CD4-positive, alpha-beta T cell (primary cell): ENCODE measurements at regions not wholly inside any gene's neighbourhood (a gene's known extent, or its start where the extent isn't known, plus 50 kb on each side); places are given as distances from the start of the nearest gene placed in this dataset.

Experiments
- ATAC-seq: fragments of 200-7000 bp; cut with Tn5 transposase; one replicate; pipeline ENCODE4 v1.10.0; 2022; ENCODE audit warnings: mild to moderate bottlenecking; ENCODE audit not compliant: poor library complexity
- CTCF ChIA-PET: fragments of 350-600 bp; sonication (Branson Sonifier 250); formaldehyde crosslinking; loops from one replicate; lab custom pipeline; 2021; ENCODE audit warnings: antibody characterized with exemption, inconsistent platforms; lab: Charles Lee
- POLR2A ChIA-PET: fragments of 350-600 bp; sonication (Branson Sonifier 250); formaldehyde crosslinking; loops from one replicate; lab custom pipeline; 2021; ENCODE audit warnings: antibody characterized with exemption, inconsistent platforms; lab: Charles Lee
- DNase-seq, 14 experiments: peaks; one replicate each; pipeline ENCODE4 v3.0.0-alpha.2; 2013 to 2020; ENCODE audit warnings: mixed read lengths in 2 of 14
- H3K27ac ChIP-seq, 2 donors: one replicate each; pipeline versions ENCODE4 v1.5.1 to v1.7.0; 2013; ENCODE audit warnings: low read length in 2 of 2, low read depth in 1 of 2, mild to moderate bottlenecking in 1 of 2
- H3K27me3 ChIP-seq, 2 experiments: 1 replicate in 1 of 2; 2 replicates in 1 of 2; pipeline versions ENCODE4 v1.6.1 to v1.7.0; 2013; ENCODE audit warnings: low read length in 2 of 2, control low read depth in 1 of 2, mild to moderate bottlenecking in 1 of 2, moderate library complexity in 1 of 2; ENCODE audit not compliant: insufficient read depth in 2 of 2, control insufficient read depth in 1 of 2
- H3K36me3 ChIP-seq: one replicate; pipeline ENCODE4 v1.6.1; 2013; ENCODE audit warnings: low read length, control low read depth; ENCODE audit not compliant: insufficient read depth
- H3K4me1 ChIP-seq: one replicate; pipeline ENCODE4 v1.6.1; 2013; ENCODE audit warnings: low read length, control low read depth; ENCODE audit not compliant: insufficient read depth
- H3K4me3 ChIP-seq: one replicate; pipeline ENCODE4 v1.5.1; 2013; ENCODE audit warnings: mild to moderate bottlenecking, low read length, moderate library complexity
- H3K9me3 ChIP-seq, 2 experiments: 1 replicate in 1 of 2; 2 replicates in 1 of 2; pipeline versions ENCODE4 v1.6.1 to v1.7.0; 2013; ENCODE audit warnings: low read length in 2 of 2, mild to moderate bottlenecking in 2 of 2, control low read depth in 1 of 2, moderate library complexity in 1 of 2; ENCODE audit not compliant: control insufficient read depth in 1 of 2, insufficient read depth in 1 of 2
- H3K27ac Mint-ChIP-seq: one replicate; pipeline ENCODE4 v1.8.0; 2020; ENCODE audit warnings: mixed read lengths
- H3K27me3 Mint-ChIP-seq: one replicate; pipeline ENCODE4 v1.8.0; 2021; ENCODE audit warnings: mixed read lengths
- H3K36me3 Mint-ChIP-seq: one replicate; pipeline ENCODE4 v1.8.0; 2021; ENCODE audit warnings: low read depth, mixed read lengths
- H3K4me1 Mint-ChIP-seq: one replicate; pipeline ENCODE4 v1.8.0; 2021; ENCODE audit warnings: low read depth, mixed read lengths
- H3K4me3 Mint-ChIP-seq: one replicate; pipeline ENCODE4 v1.8.0; 2020; ENCODE audit warnings: mild to moderate bottlenecking, mixed read lengths
- H3K9me3 Mint-ChIP-seq: one replicate; pipeline ENCODE4 v1.8.0; 2020; ENCODE audit warnings: mixed read lengths
- CTCF ChIP-seq: fragments of 200-600 bp; IDR thresholded peaks from one replicate; pipeline ENCODE4 v1.8.0; 2022; ENCODE audit warnings: antibody characterized with exemption, mild to moderate bottlenecking
- intact Hi-C, 2 experiments: fragments of 100-400 bp; cut with DNase I in 1 of 2; cut with micrococcal nuclease in 1 of 2; formaldehyde crosslinking; loops; one replicate each; pipeline versions ENCODE4 v1.15.1 to v1.9.0; 2023 to 2025; cut with DNase I, micrococcal nuclease

- no peak for ATAC-seq
- Histone ChIP-seq H3K27me3 (no peaks in the 10 kb centered on the region), H3K4me3 (no peak overlapping the region), H3K9me3 (no peaks in the 10 kb centered on the region), H3K4me1 (no peaks in the 10 kb centered on the region), H3K36me3 (no peaks in the 10 kb centered on the region), H3K27ac (no peak overlapping the region)
- Mint-ChIP-seq H3K4me1 (no peaks in the 10 kb centered on the region), H3K9me3 (peaks cover 3% of the 10 kb centered on the region), H3K27ac (no peak overlapping the region), H3K36me3 (no peaks in the 10 kb centered on the region), H3K27me3 (no peaks in the 10 kb centered on the region), H3K4me3 (no peak overlapping the region)
- POLR2A ChIA-PET: no interaction called here
- CTCF ChIA-PET: no interaction called here
- TF ChIP-seq CTCF: no peak
- no peak for DNase-seq
- intact Hi-C loops: no loop called here
Measured at GRCh38 chr10:35907548-35907947, 265.5 kb upstream of the FZD8 start.

- H3K27ac ChIP-seq: no peak overlapping the region
- ChIA-PET POLR2A (no interaction called here), CTCF (no interaction called here)
- intact Hi-C loops: no loop called here
- no peaks in the 10 kb centered on the region for H3K27me3 ChIP-seq
- no peak overlapping the region for H3K4me3 ChIP-seq
- no peak for DNase-seq
- H3K4me1 ChIP-seq: no peaks in the 10 kb centered on the region
- H3K9me3 ChIP-seq: peaks cover 0 to 3% of the 10 kb centered on the region in 2 experiments
- Mint-ChIP-seq H3K4me3 (no peak overlapping the region), H3K9me3 (peaks cover 3% of the 10 kb centered on the region), H3K4me1 (no peaks in the 10 kb centered on the region), H3K27me3 (no peaks in the 10 kb centered on the region), H3K36me3 (no peaks in the 10 kb centered on the region), H3K27ac (no peak overlapping the region)
- H3K36me3 ChIP-seq: no peaks in the 10 kb centered on the region
- TF ChIP-seq CTCF: no peak
- no peak for ATAC-seq
Measured at GRCh38 chr10:35906155-35906554, 264.1 kb upstream of the FZD8 start.

- DNase-seq (no peak), ATAC-seq (no peak)
- TF ChIP-seq CTCF: no peak
- H3K36me3 ChIP-seq: no peaks in the 10 kb centered on the region
- Mint-ChIP-seq H3K9me3 (peaks cover 3% of the 10 kb centered on the region), H3K27ac (no peak overlapping the region), H3K36me3 (no peaks in the 10 kb centered on the region), H3K27me3 (no peaks in the 10 kb centered on the region), H3K4me1 (no peaks in the 10 kb centered on the region), H3K4me3 (no peak overlapping the region)
- H3K27ac ChIP-seq: no peak overlapping the region
- CTCF ChIA-PET: no interaction called here
- POLR2A ChIA-PET: no interaction called here
- H3K27me3 ChIP-seq: no peaks in the 10 kb centered on the region
- H3K9me3 ChIP-seq: peaks cover 0 to 17% of the 10 kb centered on the region in 2 experiments
- no peak overlapping the region for H3K4me3 ChIP-seq
- intact Hi-C loops: no loop called here
- no peaks in the 10 kb centered on the region for H3K4me1 ChIP-seq
Measured at GRCh38 chr10:35903021-35903420, 260.9 kb upstream of the FZD8 start.
